Stomach (tissue), 8 donors: ENCODE measurements at regions not wholly inside any gene's neighbourhood (a gene's known extent, or its start where the extent isn't known, plus 50 kb on each side); places are given as distances from the start of the nearest gene placed in this dataset.
A peak's percentile ranks its signal among the peaks of the same experiment; 100 is the strongest.
"Not testable (repeated sequence)": the region's sequence is repeated elsewhere in the genome, so short reads cannot be mapped to it uniquely, and the experiment has no call there.

Experiments
- DNase-seq, 2 donors: peaks; one replicate each; pipeline versions ENCODE4 v3.0.0 to v3.0.0-alpha.2; 2013 to 2019
- H3K27ac ChIP-seq, 5 donors: fragments of 200-600 bp in 4 of 5; sonication (generic) in 4 of 5; one replicate each; pipeline ENCODE4 v1.5.1; 2013 to 2019; ENCODE audit warnings: mild to moderate bottlenecking in 1 of 5, moderate library complexity in 1 of 5
- H3K27me3 ChIP-seq, 3 donors: fragments of 200-600 bp; sonication (generic); one replicate each; pipeline ENCODE4 v1.5.1; 2017 to 2019; ENCODE audit warnings: mixed run types in 1 of 3
- H3K36me3 ChIP-seq, 4 donors: fragments of 200-600 bp; sonication (generic); 1 replicate in 3 of 4; 2 replicates in 1 of 4; pipeline ENCODE4 v1.5.1; 2016 to 2019
- H3K4me1 ChIP-seq, 4 donors: fragments of 200-600 bp; sonication (generic); one replicate each; pipeline ENCODE4 v1.5.1; 2016 to 2019
- H3K4me3 ChIP-seq, 4 donors: fragments of 200-600 bp; sonication (generic) in 3 of 4; one replicate each; pipeline ENCODE4 v1.5.1; 2016 to 2019; ENCODE audit warnings: mild to moderate bottlenecking in 1 of 4
- H3K9me3 ChIP-seq, 4 donors: fragments of 200-600 bp; sonication (generic); one replicate each; pipeline ENCODE4 v1.5.1; 2016 to 2019
- CTCF ChIP-seq, 7 experiments: fragments of 450-650 bp in 4 of 7; fragments of 200-600 bp in 3 of 7; sonication (generic) in 3 of 7; IDR thresholded peaks; one replicate each; pipeline ENCODE4 v1.5.1; 2016 to 2019; ENCODE audit warnings: antibody characterized with exemption in 7 of 7, control low read depth in 2 of 7, mild to moderate bottlenecking in 1 of 7
- EP300 ChIP-seq: sonication (generic); formaldehyde crosslinking; IDR thresholded peaks from one replicate; pipeline ENCODE4 v1.6.1; 2017; ENCODE audit warnings: antibody characterized with exemption
- POLR2A ChIP-seq, 4 donors: fragments of 450-650 bp; IDR thresholded peaks; one replicate each; pipeline ENCODE4 v1.6.1; 2016; ENCODE audit warnings: antibody characterized with exemption in 4 of 4, control low read depth in 2 of 4, mild to moderate bottlenecking in 1 of 4, moderate library complexity in 1 of 4
- POLR2AphosphoS5 ChIP-seq, 3 donors: sonication (generic); formaldehyde crosslinking; IDR thresholded peaks; one replicate each; pipeline ENCODE4 v1.6.1; 2016; ENCODE audit warnings: antibody characterized with exemption in 3 of 3
- WGBS, 5 donors: extraction: QIAGEN DNeasy Blood & Tissue Kit in 3 of 5; methylation state at CpG; one replicate each; pipeline versions ENCODE4 v1.1.5 to v1.1.7; 2013 to 2018; 5-methylcytosine and 5-hydroxymethylcytosine counted together
- intact Hi-C: fragments of 100-400 bp; cut with DNase I; formaldehyde crosslinking; loops from one replicate; pipeline ENCODE4 v1.15.1; 2023; ENCODE audit warnings: low total_unique reads
- donor health status: healthy with polysubstance abuse.
- donor health status: Bipolar disorder and iron deficiency.
- donor health status: healthy.

GRCh38 chr3:1456781-1457311 lies 364.0 kb downstream of the CNTN6 start:
- DNase-seq = peak in 1 of 2 donors; percentile 19
- intact Hi-C loops = no loop called here
- TF ChIP-seq POLR2AphosphoS5 (IDR thresholded peaks at IDR 0.05) (no peak), CTCF (IDR thresholded peaks at IDR 0.05) (no peak), EP300 (no peak), POLR2A (IDR thresholded peaks at IDR 0.05) (no peak)
- Histone ChIP-seq H3K36me3 (no peaks in the 10 kb centered on the region), H3K27me3 (no peaks in the 10 kb centered on the region), H3K4me1 (no peaks in the 10 kb centered on the region), H3K27ac (no peak overlapping the region), H3K9me3 (no peaks in the 10 kb centered on the region), H3K4me3 (no peak overlapping the region)
- 41 to 55% (median 49%) methylated on average over 3 of the region's 3 CpGs for WGBS, 5 donors

GRCh38 chr3:1462371-1462770 lies 369.5 kb downstream of the CNTN6 start:
- TF ChIP-seq POLR2A (IDR thresholded peaks at IDR 0.05) (no peak), POLR2AphosphoS5 (IDR thresholded peaks at IDR 0.05) (no peak), CTCF (IDR thresholded peaks at IDR 0.05) (no peak), EP300 (no peak)
- Histone ChIP-seq H3K9me3 (peaks cover 0 to 3% (median 0%) of the 10 kb centered on the region in 4 donors), H3K36me3 (no peaks in the 10 kb centered on the region), H3K27ac (no peak overlapping the region), H3K4me3 (no peak overlapping the region), H3K4me1 (no peaks in the 10 kb centered on the region), H3K27me3 (no peaks in the 10 kb centered on the region)
- DNase-seq = no peak
- WGBS, 5 donors = 77 to 90% (median 85%) methylated on average over 2 of the region's 2 CpGs
- intact Hi-C loops = no loop called here

GRCh38 chr3:1462856-1463450 lies 370.1 kb downstream of the CNTN6 start:
- Histone ChIP-seq H3K4me1 (no peaks in the 10 kb centered on the region), H3K4me3 (no peak overlapping the region), H3K27me3 (no peaks in the 10 kb centered on the region), H3K9me3 (peaks cover 0 to 3% (median 0%) of the 10 kb centered on the region in 4 donors), H3K27ac (no peak overlapping the region), H3K36me3 (no peaks in the 10 kb centered on the region)
- intact Hi-C loops = no loop called here
- TF ChIP-seq POLR2AphosphoS5 (IDR thresholded peaks at IDR 0.05) (no peak), CTCF (IDR thresholded peaks at IDR 0.05) (no peak), POLR2A (IDR thresholded peaks at IDR 0.05) (no peak), EP300 (no peak)
- no peak for DNase-seq
- 40 to 67% (median 54%) methylated on average over 3 of the region's 3 CpGs for WGBS, 5 donors

- DNase-seq, H3K9me3 ChIP-seq, intact Hi-C loops, H3K27me3 ChIP-seq, H3K27ac ChIP-seq, H3K36me3 ChIP-seq, H3K4me3 ChIP-seq, H3K4me1 ChIP-seq: not testable (repeated sequence)
- WGBS, 5 donors = 78 to 93% (median 81%) methylated on average over 10 of the region's 10 CpGs
Measured at GRCh38 chr3:1465091-1465490, 372.3 kb downstream of the CNTN6 start.

- Histone ChIP-seq H3K4me3 (no peak overlapping the region), H3K36me3 (no peaks in the 10 kb centered on the region), H3K4me1 (no peaks in the 10 kb centered on the region), H3K9me3 (peaks cover 0 to 3% (median 0%) of the 10 kb centered on the region in 4 donors), H3K27ac (no peak overlapping the region), H3K27me3 (no peaks in the 10 kb centered on the region)
- no peak for TF ChIP-seq EP300
- TF ChIP-seq CTCF (IDR thresholded peaks at IDR 0.05) = no peak
- TF ChIP-seq POLR2AphosphoS5 (IDR thresholded peaks at IDR 0.05) = no peak
- TF ChIP-seq POLR2A (IDR thresholded peaks at IDR 0.05) = no peak
- DNase-seq = no peak
- 66 to 77% (median 73%) methylated on average over 4 of the region's 4 CpGs for WGBS, 5 donors
- intact Hi-C loops = no loop called here
Measured at GRCh38 chr3:1468145-1468544, 375.3 kb downstream of the CNTN6 start.
